WTC11 (cell line): ENCODE measurements at regions not wholly inside any gene's neighbourhood (a gene's known extent, or its start where the extent isn't known, plus 50 kb on each side); places are given as distances from the start of the nearest gene placed in this dataset.

Source experiments
- ATAC-seq: fragments of 200-7000 bp; cut with Tn5 transposase; 2 replicates; pipeline ENCODE4 v1.10.0; 2021; ENCODE audit warnings: mild to moderate bottlenecking, moderate library complexity
- CTCF ChIA-PET: fragments of 300-600 bp; sonication (Branson Sonifier 250); formaldehyde crosslinking; loops from one replicate; lab custom pipeline; 2021; ENCODE audit warnings: antibody characterized with exemption; lab: Charles Lee
- POLR2A ChIA-PET: fragments of 350-600 bp; sonication (Branson Sonifier 250); formaldehyde crosslinking; loops from one replicate; lab custom pipeline; 2021; ENCODE audit warnings: antibody characterized with exemption; lab: Charles Lee
- DNase-seq: peaks from one replicate; pipeline ENCODE4 v3.0.0; 2021; ENCODE audit warnings: low spot score
- H3K27ac Mint-ChIP-seq: 2 replicates; pipeline ENCODE4 v1.8.0; 2021; ENCODE audit warnings: mixed read lengths
- H3K27me3 Mint-ChIP-seq: 2 replicates; pipeline ENCODE4 v1.8.0; 2021; ENCODE audit warnings: low read depth, mild to moderate bottlenecking, moderate library complexity, mixed read lengths
- H3K36me3 Mint-ChIP-seq: 2 replicates; pipeline ENCODE4 v1.8.0; 2021; ENCODE audit warnings: mixed read lengths
- H3K4me1 Mint-ChIP-seq: 2 replicates; pipeline ENCODE4 v1.8.0; 2022; ENCODE audit warnings: mixed read lengths
- H3K4me3 Mint-ChIP-seq: 2 replicates; pipeline ENCODE4 v1.8.0; 2021; ENCODE audit warnings: mild to moderate bottlenecking, moderate library complexity, mixed read lengths
- H3K9me3 Mint-ChIP-seq: 2 replicates; pipeline ENCODE4 v1.8.0; 2021; ENCODE audit warnings: mixed read lengths
- FOXJ3 ChIP-seq: sonication (generic); formaldehyde crosslinking; IDR thresholded peaks from 2 replicates; pipeline ENCODE4 v1.9.0; 2021; ENCODE audit warnings: missing genetic modification reagents, mild to moderate bottlenecking, borderline replicate concordance
- FOXP1 ChIP-seq: sonication (generic); formaldehyde crosslinking; IDR thresholded peaks from 2 replicates; pipeline ENCODE4 v1.8.0; 2022; ENCODE audit warnings: missing genetic modification reagents, mild to moderate bottlenecking, moderate library complexity, borderline replicate concordance
- MLX ChIP-seq: sonication (generic); formaldehyde crosslinking; IDR thresholded peaks from 2 replicates; pipeline ENCODE4 v1.8.1; 2023; ENCODE audit warnings: mild to moderate bottlenecking, missing genetic modification reagents, moderate library complexity
- RELA ChIP-seq: sonication (generic); formaldehyde crosslinking; IDR thresholded peaks from 2 replicates; pipeline ENCODE4 v1.8.1; 2022; ENCODE audit warnings: missing genetic modification reagents, mild to moderate bottlenecking, borderline replicate concordance
- SMAD3 ChIP-seq: sonication (generic); formaldehyde crosslinking; IDR thresholded peaks from 2 replicates; pipeline ENCODE4 v1.8.0; 2022; ENCODE audit warnings: missing genetic modification reagents, mild to moderate bottlenecking, borderline replicate concordance
- SOX15 ChIP-seq: fragments of 250-450 bp; sonication (Bioruptor Pico); IDR thresholded peaks from 2 replicates; pipeline ENCODE4 v1.9.0; 2021; ENCODE audit warnings: mild to moderate bottlenecking
- STAT6 ChIP-seq: sonication (generic); formaldehyde crosslinking; conservative IDR thresholded peaks from 2 replicates; pipeline ENCODE4 v1.8.1; 2023; ENCODE audit warnings: mild to moderate bottlenecking, low read depth, missing genetic modification reagents, moderate library complexity
- TEAD1 ChIP-seq: sonication (generic); formaldehyde crosslinking; IDR thresholded peaks from 2 replicates; pipeline ENCODE4 v1.8.0; 2022; ENCODE audit warnings: mild to moderate bottlenecking, missing genetic modification reagents
- TP53 ChIP-seq: sonication (generic); formaldehyde crosslinking; IDR thresholded peaks from 2 replicates; pipeline ENCODE4 v1.8.1; 2023; ENCODE audit warnings: mild to moderate bottlenecking, missing genetic modification reagents
- TF ChIP-seq, protein P1 (sequence below): sonication (generic); formaldehyde crosslinking; IDR thresholded peaks from 2 replicates; pipeline ENCODE4 v1.8.1; 2023; ENCODE audit warnings: mild to moderate bottlenecking, missing genetic modification reagents
- TF ChIP-seq, protein P2 (sequence below): fragments of 250-450 bp; sonication (Bioruptor Pico); IDR thresholded peaks from 2 replicates; pipeline ENCODE4 v1.9.0; 2021; ENCODE audit warnings: mild to moderate bottlenecking, borderline replicate concordance
- TF ChIP-seq, protein P3 (sequence below): sonication (generic); formaldehyde crosslinking; IDR thresholded peaks from 2 replicates; pipeline ENCODE4 v1.8.1; 2023; ENCODE audit warnings: mild to moderate bottlenecking, missing genetic modification reagents, borderline replicate concordance
- TF ChIP-seq, protein P4 (sequence below): sonication (generic); formaldehyde crosslinking; IDR thresholded peaks from 2 replicates; pipeline ENCODE4 v1.8.0; 2022; ENCODE audit warnings: mild to moderate bottlenecking, missing genetic modification reagents

DNA sequence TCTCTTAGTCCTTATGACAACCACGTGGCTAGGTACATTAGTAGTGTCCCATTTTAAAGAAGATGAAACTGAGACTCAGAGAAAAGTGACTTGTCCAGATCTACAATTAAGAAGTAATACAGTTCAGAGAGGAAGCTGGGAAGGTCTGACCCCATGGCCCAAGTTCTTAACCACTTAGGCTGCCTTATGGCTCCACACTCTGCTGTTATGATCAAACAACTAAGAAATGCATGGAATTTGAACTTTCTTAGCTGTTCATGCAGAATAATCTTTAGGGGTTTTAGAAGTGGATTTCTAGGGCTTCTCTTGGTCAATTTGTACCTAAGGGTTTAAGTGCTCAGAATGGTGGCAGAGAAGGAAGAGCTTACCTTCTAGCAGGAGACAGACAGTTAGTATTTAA, 128.0 kb upstream of the MSX2 start:
- no peak overlapping the region for H3K27ac Mint-ChIP-seq
- H3K27me3 Mint-ChIP-seq, result no peaks in the 10 kb centered on the region; the same call in 1 of the 2 replicates
- no peaks in the 10 kb centered on the region for H3K36me3 Mint-ChIP-seq
- TF ChIP-seq, protein P1, sequence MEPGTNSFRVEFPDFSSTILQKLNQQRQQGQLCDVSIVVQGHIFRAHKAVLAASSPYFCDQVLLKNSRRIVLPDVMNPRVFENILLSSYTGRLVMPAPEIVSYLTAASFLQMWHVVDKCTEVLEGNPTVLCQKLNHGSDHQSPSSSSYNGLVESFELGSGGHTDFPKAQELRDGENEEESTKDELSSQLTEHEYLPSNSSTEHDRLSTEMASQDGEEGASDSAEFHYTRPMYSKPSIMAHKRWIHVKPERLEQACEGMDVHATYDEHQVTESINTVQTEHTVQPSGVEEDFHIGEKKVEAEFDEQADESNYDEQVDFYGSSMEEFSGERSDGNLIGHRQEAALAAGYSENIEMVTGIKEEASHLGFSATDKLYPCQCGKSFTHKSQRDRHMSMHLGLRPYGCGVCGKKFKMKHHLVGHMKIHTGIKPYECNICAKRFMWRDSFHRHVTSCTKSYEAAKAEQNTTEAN (CRISPR knock-in tag), result no peak
- no peak for TF ChIP-seq FOXJ3 (CRISPR knock-in tag)
- TF ChIP-seq TP53 (CRISPR knock-in tag), result no peak
- TF ChIP-seq MLX (CRISPR knock-in tag), result no peak
- no peak for TF ChIP-seq STAT6 (CRISPR knock-in tag)
- no peak for TF ChIP-seq SMAD3 (CRISPR knock-in tag)
- no peak for TF ChIP-seq TEAD1 (CRISPR knock-in tag)
- TF ChIP-seq, protein P2, sequence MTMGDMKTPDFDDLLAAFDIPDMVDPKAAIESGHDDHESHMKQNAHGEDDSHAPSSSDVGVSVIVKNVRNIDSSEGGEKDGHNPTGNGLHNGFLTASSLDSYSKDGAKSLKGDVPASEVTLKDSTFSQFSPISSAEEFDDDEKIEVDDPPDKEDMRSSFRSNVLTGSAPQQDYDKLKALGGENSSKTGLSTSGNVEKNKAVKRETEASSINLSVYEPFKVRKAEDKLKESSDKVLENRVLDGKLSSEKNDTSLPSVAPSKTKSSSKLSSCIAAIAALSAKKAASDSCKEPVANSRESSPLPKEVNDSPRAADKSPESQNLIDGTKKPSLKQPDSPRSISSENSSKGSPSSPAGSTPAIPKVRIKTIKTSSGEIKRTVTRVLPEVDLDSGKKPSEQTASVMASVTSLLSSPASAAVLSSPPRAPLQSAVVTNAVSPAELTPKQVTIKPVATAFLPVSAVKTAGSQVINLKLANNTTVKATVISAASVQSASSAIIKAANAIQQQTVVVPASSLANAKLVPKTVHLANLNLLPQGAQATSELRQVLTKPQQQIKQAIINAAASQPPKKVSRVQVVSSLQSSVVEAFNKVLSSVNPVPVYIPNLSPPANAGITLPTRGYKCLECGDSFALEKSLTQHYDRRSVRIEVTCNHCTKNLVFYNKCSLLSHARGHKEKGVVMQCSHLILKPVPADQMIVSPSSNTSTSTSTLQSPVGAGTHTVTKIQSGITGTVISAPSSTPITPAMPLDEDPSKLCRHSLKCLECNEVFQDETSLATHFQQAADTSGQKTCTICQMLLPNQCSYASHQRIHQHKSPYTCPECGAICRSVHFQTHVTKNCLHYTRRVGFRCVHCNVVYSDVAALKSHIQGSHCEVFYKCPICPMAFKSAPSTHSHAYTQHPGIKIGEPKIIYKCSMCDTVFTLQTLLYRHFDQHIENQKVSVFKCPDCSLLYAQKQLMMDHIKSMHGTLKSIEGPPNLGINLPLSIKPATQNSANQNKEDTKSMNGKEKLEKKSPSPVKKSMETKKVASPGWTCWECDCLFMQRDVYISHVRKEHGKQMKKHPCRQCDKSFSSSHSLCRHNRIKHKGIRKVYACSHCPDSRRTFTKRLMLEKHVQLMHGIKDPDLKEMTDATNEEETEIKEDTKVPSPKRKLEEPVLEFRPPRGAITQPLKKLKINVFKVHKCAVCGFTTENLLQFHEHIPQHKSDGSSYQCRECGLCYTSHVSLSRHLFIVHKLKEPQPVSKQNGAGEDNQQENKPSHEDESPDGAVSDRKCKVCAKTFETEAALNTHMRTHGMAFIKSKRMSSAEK (CRISPR knock-in tag), result no peak
- no peak for TF ChIP-seq RELA (CRISPR knock-in tag)
- TF ChIP-seq, all 79 proteins: peak for 0
- no peak overlapping the region for H3K4me3 Mint-ChIP-seq
- DNase-seq (no peak), ATAC-seq (no peak)
- ChIA-PET CTCF (no interaction called here), POLR2A (interaction anchor here (0.7 kb wide), 1 partner anchor 26 kb away, joined by 3 read pairs; no protein-coding TSS in a partner anchor)
- H3K4me1 Mint-ChIP-seq, result peaks cover 17% of the 10 kb centered on the region
- H3K9me3 Mint-ChIP-seq, result peaks cover 5% of the 10 kb centered on the region; the same call in 1 of the 2 replicates

- DNase-seq (peak; percentile 47), ATAC-seq (peak; percentile 97)
- POLR2A ChIA-PET, result no interaction called here
- Mint-ChIP-seq H3K36me3 (peaks cover 10% of the 10 kb centered on the region), H3K9me3 (peaks cover 11% of the 10 kb centered on the region), H3K4me1 (peaks cover 30% of the 10 kb centered on the region)
- CTCF ChIA-PET, result interaction anchor here (1.0 to 1.7 kb wide), 3 partner anchors 98 to 181 kb away, joined by 3 to 6 read pairs (median 3); partner anchors contain the start of gene MSX2
- no peak for TF ChIP-seq SOX15
- TF ChIP-seq, protein P3, sequence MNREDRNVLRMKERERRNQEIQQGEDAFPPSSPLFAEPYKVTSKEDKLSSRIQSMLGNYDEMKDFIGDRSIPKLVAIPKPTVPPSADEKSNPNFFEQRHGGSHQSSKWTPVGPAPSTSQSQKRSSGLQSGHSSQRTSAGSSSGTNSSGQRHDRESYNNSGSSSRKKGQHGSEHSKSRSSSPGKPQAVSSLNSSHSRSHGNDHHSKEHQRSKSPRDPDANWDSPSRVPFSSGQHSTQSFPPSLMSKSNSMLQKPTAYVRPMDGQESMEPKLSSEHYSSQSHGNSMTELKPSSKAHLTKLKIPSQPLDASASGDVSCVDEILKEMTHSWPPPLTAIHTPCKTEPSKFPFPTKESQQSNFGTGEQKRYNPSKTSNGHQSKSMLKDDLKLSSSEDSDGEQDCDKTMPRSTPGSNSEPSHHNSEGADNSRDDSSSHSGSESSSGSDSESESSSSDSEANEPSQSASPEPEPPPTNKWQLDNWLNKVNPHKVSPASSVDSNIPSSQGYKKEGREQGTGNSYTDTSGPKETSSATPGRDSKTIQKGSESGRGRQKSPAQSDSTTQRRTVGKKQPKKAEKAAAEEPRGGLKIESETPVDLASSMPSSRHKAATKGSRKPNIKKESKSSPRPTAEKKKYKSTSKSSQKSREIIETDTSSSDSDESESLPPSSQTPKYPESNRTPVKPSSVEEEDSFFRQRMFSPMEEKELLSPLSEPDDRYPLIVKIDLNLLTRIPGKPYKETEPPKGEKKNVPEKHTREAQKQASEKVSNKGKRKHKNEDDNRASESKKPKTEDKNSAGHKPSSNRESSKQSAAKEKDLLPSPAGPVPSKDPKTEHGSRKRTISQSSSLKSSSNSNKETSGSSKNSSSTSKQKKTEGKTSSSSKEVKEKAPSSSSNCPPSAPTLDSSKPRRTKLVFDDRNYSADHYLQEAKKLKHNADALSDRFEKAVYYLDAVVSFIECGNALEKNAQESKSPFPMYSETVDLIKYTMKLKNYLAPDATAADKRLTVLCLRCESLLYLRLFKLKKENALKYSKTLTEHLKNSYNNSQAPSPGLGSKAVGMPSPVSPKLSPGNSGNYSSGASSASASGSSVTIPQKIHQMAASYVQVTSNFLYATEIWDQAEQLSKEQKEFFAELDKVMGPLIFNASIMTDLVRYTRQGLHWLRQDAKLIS (CRISPR knock-in tag), result no peak
- no peak for TF ChIP-seq FOXP1 (CRISPR knock-in tag)
- TF ChIP-seq, protein P4, sequence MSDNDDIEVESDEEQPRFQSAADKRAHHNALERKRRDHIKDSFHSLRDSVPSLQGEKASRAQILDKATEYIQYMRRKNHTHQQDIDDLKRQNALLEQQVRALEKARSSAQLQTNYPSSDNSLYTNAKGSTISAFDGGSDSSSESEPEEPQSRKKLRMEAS (CRISPR knock-in tag), result peak; percentile 40; the same call in 1 of the 2 replicates
- TF ChIP-seq, all 79 proteins: peak for 1
- peak overlapping the region; percentile 2 for H3K4me3 Mint-ChIP-seq
- no peaks in the 10 kb centered on the region; the same call in 1 of the 2 replicates for H3K27me3 Mint-ChIP-seq
- H3K27ac Mint-ChIP-seq, result peak overlapping the region; percentile 67
These were observed 124.4 kb upstream of the MSX2 start for GRCh38 chr5:174599992-174600391.
